NCI-H2081 (cell line): ENCODE measurements at regions not wholly inside any gene's neighbourhood (a gene's known extent, or its start where the extent isn't known, plus 50 kb on each side); places are given as distances from the start of the nearest gene placed in this dataset.
A peak's percentile ranks its signal among the peaks of the same experiment; 100 is the strongest.
"Not testable (repeated sequence)": the region's sequence is repeated elsewhere in the genome, so short reads cannot be mapped to it uniquely, and the experiment has no call there.

Experiments
- DNase-seq, 2 experiments: peaks; one replicate each; lab custom pipeline; 2025; lab: John Stamatoyannopoulos, UW

DNA sequence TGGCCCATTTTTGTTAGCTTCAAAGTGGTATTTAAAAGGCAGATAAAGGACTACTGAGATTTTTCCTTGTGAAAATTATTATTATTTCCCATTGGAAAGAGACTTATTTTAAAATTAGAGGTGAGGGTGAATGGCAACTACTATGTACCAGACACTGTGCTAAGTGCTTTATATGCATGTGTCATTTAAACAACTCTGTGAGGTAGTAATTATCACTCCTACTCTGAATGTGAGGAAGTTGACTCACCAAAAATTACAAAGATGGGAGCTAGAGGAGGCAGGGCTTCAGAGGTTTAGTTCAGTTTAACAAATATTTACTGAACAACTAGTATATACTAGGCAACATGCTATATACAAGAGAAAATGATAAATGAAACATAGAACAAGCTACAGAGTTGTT, 78.2 kb downstream of the MSL3 start:
- peak in 1 of 2 experiments; percentile 11 for DNase-seq

DNA sequence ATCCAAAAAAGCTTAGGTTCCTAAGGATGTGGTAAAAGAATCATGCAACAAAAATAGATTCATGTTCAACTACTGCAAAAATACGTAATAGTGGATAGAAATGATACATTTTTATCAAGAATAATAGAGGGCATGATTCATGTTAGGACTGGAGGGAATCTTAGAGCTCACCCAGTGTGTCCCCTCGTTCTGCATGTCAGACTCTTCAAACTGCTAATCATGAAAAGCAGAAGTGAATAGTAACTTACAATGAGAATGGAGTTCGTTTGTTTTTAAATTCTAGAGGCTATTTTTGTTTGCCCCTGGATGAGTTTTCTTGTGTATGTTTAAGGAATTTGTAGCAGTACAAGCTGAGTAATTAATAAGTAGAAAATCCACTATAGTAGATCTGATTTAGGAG, 79.4 kb downstream of the MSL3 start:
- no peak for DNase-seq

DNA sequence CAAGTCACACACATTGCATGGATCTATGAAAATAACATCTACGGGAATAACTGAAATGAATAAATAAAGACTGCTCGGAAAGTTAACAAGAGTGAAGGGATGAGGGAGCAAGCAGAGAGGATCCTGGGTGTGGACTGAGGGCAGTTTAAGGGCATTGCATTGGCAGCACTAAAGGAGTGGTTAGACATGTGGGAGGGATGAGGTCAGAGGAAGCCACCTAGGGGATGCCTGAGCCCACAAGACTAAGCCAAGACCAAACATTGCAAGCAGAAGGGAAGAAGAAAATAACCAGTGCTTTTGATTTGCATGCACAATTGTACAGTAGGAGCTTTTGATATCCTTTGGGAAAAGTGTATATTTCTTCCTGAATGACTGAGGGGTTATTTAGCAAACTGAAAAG, 106.1 kb downstream of the MSL3 start:
- no peak for DNase-seq

DNA sequence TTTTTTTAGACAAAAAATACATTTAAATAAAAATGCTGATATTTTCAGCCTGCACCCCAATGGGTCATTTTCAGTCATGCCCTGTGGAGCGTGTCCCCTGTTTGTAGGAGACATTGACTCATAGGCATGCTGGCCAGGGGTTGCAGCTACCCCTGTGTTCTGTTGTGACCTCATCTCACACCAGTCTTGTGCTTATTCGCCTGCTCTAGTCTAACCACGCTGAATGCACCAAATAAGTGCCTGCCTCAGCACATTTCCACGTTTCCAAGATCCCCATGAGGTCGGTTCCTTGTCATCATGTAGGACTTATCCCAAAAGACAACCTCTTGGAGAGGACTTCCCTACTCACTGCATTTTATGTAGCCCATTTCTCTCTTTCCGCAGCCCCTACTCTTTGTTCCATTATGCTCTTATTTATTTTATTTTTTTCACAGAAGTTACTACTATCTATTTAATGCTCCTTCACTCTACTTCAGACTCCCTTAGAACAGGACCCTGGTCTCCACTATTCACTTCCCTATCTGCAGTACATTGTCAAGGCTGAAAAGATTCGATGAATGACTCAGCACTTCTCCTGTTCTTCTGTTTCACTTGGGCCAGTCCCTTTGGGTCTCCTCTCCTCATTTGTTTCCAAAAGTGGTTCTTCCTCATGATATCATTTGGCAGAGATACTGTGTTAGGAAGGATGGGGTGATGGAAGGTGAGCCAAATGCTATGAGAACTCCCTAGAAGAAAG, 109.7 kb downstream of the MSL3 start:
- no peak for DNase-seq

DNA sequence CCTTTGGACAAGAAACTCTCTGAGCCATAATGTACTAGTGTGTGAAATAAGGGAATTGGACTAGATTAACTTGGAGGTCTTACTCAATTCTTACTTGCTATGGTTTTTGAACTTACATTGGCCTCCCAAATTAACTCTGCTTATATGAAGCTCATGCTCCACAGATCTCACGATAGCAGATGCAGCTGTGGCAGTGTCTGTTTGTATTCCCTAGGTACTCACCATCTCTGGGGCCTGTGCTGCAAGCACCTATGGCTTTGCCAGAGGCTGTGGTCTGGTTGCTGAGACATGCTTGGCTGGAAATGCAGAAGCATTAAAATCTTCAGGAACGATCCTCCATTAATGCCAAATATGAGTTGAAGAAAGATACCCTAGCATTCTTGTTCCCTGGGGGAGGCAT, 112.8 kb downstream of the MSL3 start:
- no peak for DNase-seq

DNA sequence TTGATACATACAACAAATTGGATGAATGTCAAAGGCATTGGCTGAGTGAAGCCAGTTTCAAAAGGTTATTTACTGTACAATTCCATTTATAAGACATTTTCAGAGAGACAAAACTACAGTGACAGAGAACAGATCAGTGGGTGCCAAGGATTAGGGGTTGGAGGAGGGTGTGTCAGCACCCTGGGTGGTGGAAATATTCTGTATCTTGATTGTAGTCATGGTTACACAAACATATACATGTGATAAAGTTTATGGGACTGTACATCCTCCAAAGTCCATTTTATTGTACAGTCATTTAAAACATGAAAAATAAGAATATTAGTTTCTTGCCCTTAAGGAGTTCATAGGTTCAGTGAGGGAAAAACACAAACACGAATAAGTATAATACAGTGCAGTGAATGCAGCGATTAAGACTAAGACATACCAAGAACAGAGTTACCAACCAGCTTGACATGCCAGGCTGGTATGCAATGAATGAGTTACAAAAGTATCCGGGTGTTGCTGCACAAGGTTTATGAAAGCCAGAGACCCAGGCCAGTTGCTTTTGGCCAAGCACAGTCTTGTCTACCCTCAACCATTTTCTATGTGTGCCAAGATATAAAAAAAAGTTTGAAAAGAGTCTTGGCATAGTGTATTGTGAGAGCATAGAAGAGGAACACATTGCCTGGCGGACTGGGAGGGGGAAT, 123.6 kb downstream of the MSL3 start:
- no peak for DNase-seq

DNA sequence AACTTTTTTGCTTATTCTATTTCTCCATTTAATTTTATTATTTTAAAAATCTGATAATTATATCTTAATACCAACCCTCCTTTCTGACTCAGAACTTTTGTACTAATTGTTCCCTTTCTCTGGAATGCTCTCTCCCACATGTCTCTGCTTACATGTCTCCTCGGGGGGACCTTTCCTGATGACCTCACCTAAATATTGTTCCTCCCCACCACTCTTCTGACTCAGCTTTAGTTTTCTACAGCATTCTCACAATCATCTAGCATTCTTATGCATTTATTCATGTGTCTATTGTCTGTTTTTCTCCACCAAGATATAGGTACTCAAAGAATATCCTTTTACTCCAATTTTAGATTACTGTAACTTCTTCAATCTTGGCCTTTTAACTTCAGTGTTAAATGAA, 128.7 kb downstream of the MSL3 start:
- no peak for DNase-seq

DNA sequence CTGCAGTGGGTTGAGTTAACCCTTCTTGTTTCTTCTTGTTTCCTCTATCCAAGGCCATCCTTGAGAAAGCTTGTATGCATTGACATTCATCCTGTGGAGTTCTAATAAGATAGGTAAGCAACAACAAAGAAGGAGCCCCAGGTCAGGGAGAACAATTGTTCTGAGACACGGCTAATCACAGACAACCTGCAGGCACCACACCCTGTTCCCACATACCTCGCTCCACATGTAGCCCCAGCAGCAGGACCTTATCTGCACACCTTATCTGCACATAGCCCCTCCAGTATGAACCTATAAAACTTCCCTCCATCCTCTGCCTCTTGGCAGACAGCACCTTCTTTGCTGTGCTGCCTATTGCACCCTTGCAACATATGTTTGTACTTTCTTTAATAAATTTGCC, 129.1 kb downstream of the MSL3 start:
- no peak for DNase-seq

DNA sequence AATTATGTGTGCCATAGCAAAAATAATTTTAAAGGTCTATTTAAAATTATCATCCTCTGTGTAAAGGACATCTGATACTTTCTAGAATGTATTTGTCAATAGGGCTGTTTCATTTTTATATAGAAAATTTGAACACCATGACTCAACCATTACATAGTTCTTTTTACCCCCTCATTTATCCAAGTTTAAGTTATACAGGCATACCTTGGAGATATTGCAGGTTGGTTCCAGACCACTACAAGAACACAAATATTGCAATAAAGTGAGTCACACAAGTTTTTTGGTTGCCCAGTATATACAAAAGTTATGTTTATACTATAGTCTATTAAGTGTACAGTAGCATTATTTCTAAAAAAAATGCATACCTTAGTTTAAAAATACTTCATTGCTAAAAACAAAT, 130.4 kb downstream of the MSL3 start:
- no peak for DNase-seq

DNA sequence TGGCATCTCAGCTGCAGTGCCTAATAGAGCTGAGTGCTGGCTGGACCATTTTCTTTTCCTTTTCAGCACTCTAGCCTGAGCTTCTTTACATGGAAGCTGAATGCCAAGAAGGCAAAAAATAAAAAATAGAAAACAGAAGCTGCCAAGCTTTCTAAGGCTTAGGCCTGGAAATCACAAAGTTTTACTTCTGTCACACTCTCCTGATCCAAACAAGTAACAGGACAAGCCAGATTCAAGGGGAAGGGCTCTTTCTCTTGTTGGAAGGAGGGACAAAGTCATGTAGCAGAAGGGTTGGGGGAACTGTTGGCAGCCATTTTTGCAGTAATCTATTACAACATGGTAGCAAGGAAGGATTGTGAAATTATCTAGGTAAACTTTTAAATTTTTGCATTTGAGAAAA, 131.8 kb downstream of the MSL3 start:
- no peak for DNase-seq

DNA sequence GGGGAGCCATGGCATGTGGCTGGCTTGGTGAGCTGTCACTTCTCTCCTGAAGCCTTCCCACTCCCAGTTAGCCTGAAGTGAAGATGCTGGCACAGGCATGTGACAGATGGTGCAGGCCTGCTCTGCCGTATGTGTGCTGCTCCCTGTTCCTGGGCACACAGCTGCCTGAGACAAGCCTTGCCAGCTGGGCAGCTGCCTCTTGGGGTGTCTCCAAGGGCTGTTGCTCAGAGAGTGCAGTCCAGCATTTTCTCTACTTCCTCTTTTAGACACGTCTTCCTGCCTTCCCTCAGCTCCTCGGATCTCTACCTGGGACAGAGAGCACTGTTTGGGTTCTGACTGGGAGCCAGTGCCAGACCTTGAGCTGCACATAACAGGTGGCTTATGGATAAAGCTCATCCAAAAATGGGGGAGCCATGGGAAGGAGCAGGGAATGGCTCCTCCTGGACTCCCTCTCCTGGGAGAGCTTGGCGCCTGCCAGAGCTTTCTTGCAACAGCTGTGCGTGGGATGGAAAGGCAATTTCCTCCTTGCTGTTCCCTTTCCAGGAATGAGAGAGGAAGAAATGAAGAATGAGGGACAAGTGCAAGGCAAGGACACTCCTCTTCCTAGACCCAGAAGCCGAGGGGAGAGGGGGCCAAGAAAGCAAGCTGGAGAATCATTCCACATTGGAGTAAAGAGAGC, 132.9 kb downstream of the MSL3 start:
- no peak for DNase-seq

DNA sequence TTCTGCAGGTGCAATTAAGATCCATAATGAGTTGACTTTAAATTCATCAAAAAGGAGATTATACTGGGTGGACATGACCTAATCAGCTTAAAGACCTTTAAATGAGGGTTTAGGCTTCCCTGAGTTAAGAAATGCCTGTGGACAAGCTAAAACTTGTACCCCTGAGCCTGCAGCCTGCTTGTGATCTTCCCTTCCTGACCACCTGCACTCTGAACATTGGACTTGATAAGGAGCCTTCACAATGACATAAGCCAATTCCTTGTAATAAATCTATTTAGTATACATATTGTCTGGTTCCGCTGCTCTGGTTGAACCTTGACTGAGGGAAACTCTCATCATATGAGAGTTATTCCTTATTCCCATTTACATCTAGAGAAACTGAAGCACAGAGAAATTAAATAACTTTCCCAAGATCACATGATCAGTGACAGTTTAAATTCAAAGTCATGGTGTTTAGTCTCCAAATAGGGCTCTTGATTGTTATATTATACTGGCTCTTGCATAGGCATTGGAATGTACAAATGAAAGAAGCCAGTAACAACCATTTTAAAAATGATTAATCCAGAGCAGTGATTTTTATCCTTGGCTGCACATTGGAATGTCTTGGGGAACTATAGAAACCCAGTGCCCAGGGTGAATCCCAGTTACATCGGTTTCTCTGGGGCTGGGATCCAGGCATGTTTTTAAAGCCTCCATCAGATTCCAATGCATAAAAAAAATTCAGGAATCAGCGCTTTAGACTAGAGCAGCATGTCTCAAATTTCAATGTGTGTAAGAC, 136.1 kb downstream of the MSL3 start:
- DNase-seq = no peak

DNA sequence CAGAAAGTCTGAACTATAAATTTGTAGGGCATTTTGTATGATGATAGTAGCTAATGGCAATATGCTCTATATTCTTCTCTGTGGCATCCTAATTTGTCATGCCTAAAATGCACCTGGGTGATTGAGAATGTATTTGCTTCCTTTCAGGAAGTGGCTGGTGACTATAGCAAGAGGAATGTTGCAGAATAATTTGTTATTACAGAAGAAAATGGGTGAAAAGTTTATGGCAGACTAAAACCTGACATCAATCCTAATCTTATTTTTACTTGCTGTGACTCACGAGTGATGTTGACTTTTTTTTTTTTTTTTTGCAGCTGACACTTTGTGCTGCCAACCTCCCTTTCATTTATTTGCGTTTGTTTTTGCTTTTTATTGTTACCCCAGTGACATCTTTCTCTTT, 141.1 kb downstream of the MSL3 start:
- DNase-seq = no peak

DNA sequence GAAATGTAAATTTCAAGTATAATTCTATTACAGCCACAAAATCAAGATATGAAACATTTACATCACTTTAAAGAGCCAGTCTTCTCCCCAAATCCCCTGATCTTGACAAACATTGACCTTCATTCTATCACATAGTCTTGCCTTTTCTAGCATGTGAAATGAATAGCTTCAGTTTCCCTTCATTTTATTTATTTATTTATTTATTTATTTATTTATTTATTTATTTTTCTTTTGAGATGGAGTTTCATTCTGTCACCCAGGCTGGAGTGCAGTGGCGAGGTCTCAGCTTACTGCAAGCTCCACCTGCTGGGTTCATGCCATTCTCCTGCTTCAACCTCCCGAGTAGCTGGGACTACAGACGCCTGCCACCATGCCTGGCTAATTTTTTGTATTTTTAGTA, 147.9 kb downstream of the MSL3 start:
- DNase-seq = not testable (repeated sequence)

DNA sequence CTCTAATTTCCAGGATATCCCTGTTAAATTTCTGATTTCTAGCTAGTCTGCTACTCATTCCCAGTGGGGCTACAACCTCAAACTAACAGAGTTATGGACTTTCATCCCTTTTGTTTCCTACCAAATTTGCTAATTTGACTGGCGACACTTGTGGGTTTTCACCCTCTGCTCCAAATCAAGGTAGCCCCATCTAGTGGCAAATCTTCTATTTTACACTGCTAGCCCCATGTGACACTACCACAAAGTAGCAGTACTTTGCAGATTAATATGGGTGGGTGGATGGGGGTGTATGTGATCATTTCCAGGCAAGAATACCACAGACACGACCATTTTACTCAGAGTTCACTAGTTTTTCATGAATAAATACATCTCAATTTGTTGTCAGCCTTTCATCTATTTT, 150.3 kb downstream of the MSL3 start:
- peak; percentile 38 to 45 for DNase-seq

DNA sequence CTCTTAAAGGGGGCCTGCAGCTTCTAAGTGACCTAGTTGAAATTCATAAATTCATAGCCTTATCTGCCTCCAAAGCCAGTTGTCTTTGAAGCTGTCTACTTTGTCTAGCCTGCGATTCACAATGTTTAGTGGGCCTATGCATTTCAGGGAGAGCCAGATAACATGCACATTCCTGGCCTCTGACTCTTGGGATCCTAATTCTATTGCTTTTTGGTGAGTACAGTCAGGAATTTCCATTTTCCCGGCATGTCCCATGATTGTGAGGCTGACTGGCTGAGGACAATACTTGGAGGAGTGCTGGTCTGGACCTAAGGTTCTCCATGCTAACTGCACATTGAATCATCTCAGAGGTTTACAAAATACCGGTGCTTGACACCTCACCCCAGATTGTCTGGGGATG, 155.0 kb downstream of the MSL3 start:
- DNase-seq = no peak

DNA sequence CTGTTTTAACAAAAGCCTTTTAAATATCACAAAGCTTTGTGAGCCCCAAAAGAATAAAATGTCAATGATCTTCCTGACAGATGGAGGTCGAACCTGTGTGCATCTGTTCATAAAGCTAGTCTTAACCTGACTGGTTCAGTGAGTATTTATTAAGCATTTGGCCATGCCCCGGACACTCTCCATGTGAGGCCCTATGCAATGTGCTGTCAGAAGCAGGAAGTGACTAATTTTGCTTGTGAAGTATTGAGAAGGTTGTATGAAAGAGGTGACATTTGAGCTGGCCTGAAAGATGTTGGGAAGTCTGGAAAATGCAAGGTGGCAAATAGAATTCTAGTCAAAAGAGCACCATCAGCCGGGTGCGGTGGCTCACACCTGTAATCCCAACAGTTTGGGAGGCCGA, 171.4 kb downstream of the MSL3 start:
- DNase-seq = no peak

DNA sequence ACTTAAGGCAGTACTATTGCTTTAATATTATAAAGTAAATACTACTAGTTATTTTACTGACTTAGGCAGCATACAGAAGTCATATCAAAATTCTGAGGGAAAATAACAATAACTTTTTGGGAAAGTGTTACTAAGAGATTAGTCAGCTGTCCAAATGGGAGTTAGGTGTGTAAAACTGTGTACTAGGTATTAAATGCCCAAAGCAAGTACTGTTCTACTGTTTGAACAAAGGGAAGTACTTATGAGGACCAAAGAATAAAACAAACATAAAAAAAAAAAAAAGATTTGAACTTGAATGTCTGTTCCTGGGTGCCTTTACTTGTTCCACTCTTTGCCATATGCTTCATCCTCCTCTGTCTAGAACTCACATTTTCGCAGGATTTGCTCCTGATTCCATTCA, 174.4 kb downstream of the MSL3 start:
- no peak for DNase-seq

DNA sequence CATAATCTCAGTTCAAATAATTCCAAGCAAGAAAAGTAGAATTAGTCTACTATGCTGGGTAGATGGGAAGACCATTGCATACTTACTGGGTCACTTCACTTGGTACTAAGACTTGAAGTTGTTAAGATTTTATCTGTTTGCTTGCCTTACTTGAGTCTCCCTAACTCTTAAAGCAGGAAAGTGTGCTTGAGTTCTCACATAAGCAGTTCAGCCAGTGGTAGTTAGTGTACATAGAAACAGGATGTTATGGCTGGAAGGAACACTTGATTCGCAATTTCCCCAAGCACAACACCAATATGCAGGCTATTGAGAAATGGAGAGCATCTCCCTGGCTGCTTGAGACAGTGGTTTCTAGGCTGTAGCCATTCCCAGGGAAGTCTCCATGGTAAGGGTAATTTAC, 176.1 kb downstream of the MSL3 start:
- no peak for DNase-seq

DNA sequence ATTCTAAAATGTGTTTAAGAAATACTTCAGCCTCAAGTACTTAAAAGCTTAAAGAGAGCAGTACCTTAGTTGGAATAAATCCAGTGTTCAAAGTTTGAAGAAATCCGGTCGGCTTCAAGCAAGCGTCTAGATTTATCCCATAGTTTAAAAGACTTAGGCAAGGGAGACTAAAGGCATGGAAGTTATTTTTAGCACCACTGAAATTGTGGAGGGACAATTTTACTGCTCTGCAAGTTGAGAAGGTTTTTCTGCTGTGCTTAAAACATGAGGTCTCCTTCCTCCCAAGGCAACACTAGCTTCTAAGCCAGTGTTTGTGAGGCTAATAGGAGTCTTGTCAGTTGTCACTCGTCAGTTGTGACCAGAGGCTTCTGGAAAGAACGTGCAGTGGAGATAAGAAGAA, 183.5 kb downstream of the MSL3 start:
- no peak for DNase-seq

DNA sequence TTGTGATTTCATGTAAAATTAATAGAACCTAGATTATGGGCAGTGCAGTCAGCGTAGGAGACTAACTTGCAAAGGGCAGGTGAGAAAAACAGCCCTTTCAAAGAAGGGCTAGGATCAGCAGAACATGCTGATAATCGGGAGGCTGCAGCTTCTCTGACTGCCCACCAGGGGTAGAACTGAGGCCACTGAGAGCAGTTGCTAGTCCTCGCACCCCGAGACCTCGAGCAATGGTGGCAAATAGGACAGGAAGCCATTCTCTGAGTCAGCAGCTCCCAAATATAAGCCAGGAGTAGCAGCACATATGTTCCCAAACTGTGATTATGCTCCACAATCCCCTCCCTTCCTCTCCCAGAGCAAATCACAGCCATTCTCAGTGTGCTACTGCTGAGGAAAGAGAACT, 186.5 kb downstream of the MSL3 start:
- peak; percentile 36 to 52 for DNase-seq

DNA sequence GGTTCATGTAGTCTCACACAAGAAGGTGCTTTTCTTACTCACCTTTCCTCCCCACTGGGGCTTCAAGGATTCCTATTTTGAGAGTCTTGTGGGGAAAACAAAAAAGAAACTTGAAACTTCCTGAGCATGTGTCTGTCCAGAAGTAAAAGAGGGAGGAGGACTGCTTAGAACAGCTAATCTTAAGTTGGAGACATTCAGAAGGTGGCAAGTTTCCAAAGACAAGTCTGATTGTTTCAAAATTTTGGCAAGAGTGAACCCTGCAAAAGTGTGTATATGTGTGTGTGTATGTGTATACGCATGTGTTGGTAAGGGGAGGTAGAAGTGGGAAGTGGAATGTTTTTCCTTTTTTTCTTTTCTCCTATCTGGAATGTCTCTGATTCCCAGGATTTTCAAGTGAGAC, 189.0 kb upstream of the FRMPD4 start:
- no peak for DNase-seq
